GM12873 (cell line): ENCODE measurements at regions not wholly inside any gene's neighbourhood (a gene's known extent, or its start where the extent isn't known, plus 50 kb on each side); places are given as distances from the start of the nearest gene placed in this dataset.

Source experiments
- TF ChIP-seq, protein P1 (sequence below): IDR thresholded peaks from 2 replicates; pipeline ENCODE4 v1.5.1; 2012; ENCODE audit warnings: low read depth, mild to moderate bottlenecking, moderate library complexity, low read length, control low read depth; ENCODE audit not compliant: insufficient read depth; ENCODE audit errors: missing control alignments

DNA sequence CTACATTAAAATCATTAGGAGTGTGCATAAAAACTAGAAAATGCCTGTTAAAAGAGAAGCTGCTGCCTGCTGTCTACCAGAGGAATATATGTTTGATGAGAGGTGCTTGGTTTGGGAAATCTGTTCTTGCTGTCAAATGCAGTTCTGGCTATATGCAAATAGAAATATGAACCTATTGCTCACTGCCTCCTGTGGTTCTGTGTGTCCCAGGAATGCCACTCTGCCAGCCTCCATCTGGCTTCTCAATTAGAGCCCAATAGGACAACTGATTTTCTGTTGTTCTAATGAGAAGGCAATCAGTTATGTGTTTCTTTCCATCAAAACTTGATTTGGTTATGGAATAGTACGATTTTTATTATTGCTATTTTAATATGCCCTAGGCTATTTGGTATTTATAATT is 759.7 kb downstream of the HDGFL1 start:
- TF ChIP-seq, protein P1, sequence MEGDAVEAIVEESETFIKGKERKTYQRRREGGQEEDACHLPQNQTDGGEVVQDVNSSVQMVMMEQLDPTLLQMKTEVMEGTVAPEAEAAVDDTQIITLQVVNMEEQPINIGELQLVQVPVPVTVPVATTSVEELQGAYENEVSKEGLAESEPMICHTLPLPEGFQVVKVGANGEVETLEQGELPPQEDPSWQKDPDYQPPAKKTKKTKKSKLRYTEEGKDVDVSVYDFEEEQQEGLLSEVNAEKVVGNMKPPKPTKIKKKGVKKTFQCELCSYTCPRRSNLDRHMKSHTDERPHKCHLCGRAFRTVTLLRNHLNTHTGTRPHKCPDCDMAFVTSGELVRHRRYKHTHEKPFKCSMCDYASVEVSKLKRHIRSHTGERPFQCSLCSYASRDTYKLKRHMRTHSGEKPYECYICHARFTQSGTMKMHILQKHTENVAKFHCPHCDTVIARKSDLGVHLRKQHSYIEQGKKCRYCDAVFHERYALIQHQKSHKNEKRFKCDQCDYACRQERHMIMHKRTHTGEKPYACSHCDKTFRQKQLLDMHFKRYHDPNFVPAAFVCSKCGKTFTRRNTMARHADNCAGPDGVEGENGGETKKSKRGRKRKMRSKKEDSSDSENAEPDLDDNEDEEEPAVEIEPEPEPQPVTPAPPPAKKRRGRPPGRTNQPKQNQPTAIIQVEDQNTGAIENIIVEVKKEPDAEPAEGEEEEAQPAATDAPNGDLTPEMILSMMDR, result no peak

- TF ChIP-seq, protein P1, result no peak
Observed at GRCh38 chr6:23330632-23331031, 761.3 kb downstream of the HDGFL1 start.

- TF ChIP-seq, protein P1, result no peak
Observed at GRCh38 chr6:23334360-23334759, 765.0 kb downstream of the HDGFL1 start.

- TF ChIP-seq, protein P1, result no peak
Observed at GRCh38 chr6:23335894-23336293, 766.5 kb downstream of the HDGFL1 start.

DNA sequence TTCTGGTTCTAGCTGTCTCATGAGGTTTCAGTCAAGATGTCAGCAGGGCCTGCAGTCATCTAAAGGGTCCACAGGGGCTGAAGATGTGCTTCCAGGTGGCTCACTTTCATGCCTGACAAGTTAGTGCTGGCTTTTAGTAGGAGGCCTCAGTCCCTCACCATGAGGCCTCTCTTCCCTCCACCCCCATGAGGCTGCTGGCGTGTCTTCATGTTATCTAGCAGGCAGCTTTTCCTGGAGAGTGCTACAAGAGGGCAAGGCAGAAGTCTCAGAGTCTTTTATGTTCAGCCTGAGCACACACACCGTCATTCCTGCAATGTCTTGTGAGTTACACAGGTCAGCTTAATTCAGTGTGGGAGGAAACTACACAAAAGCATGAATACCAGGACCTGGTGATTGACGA is 769.9 kb downstream of the HDGFL1 start:
- TF ChIP-seq, protein P1, result no peak

DNA sequence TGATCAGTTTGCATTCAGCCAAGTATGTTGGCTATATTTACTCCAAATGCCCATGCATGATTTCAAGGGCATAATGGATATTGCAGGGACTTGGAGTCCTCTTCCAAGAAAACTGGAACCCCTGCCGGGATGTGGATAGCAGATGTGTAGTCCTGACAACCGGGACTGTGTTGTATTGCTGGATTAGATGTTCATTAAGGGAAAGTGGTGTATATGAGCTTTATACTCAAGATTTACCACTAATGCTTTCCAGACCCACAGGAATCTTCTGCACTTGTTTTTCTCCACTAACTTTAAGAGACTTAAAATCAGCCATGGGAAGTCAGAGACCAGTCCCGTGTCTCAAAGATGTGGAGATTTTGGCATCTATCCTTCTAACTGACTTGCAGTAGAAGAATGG is 770.9 kb downstream of the HDGFL1 start:
- TF ChIP-seq, protein P1, result no peak

- TF ChIP-seq, protein P1, result no peak
Observed at GRCh38 chr6:23343610-23344306, 774.4 kb downstream of the HDGFL1 start.
